Keratinocyte (primary cell): ENCODE measurements at regions not wholly inside any gene's neighbourhood (a gene's known extent, or its start where the extent isn't known, plus 50 kb on each side); places are given as distances from the start of the nearest gene placed in this dataset.
"Not testable (repeated sequence)": the region's sequence is repeated elsewhere in the genome, so short reads cannot be mapped to it uniquely, and the experiment has no call there.

Source experiments
- DNase-seq: peaks from one replicate; pipeline ENCODE4 v3.0.0-alpha.2; 2011; ENCODE audit warnings: low read depth, missing footprints, low spot score
- FAIRE-seq: peaks from 2 replicates; lab custom pipeline; 2011; peaks lifted over from hg19 to GRCh38; lab: Jason Lieb, UNC
- H2AFZ ChIP-seq: 2 replicates; pipeline ENCODE4 v1.6.0; 2012; ENCODE audit warnings: low read length, control low read depth, inconsistent platforms; ENCODE audit not compliant: control insufficient read depth
- H3K27ac ChIP-seq: 2 replicates; pipeline ENCODE4 v1.5.1; 2011; ENCODE audit warnings: low read length; ENCODE audit not compliant: control insufficient read depth, insufficient read depth
- H3K27me3 ChIP-seq: 3 replicates; pipeline ENCODE4 v1.6.0; 2011; ENCODE audit warnings: low read length; ENCODE audit not compliant: control insufficient read depth, insufficient read depth; ENCODE audit errors: extremely low read depth
- H3K36me3 ChIP-seq, 2 experiments: 2 replicates in 1 of 2; 3 replicates in 1 of 2; pipeline ENCODE4 v1.5.1; 2011; ENCODE audit warnings: low read length in 2 of 2, mild to moderate bottlenecking in 1 of 2; ENCODE audit not compliant: control insufficient read depth in 2 of 2, insufficient read depth in 2 of 2; ENCODE audit errors: extremely low read depth in 1 of 2
- H3K4me1 ChIP-seq: 3 replicates; pipeline ENCODE4 v1.5.1; 2011; ENCODE audit warnings: low read length; ENCODE audit not compliant: control insufficient read depth, insufficient read depth; ENCODE audit errors: extremely low read depth
- H3K4me2 ChIP-seq: 3 replicates; pipeline ENCODE4 v1.6.0; 2011; ENCODE audit warnings: low read depth, low read length; ENCODE audit not compliant: control insufficient read depth, insufficient read depth; ENCODE audit errors: extremely low read depth
- H3K4me3 ChIP-seq, 3 experiments: fragments of 200-600 bp in 1 of 3; sonication (generic) in 1 of 3; 2 replicates in 2 of 3; 3 replicates in 1 of 3; pipeline ENCODE4 v1.5.1; 2011 to 2016; ENCODE audit warnings: low read length in 3 of 3, mild to moderate bottlenecking in 3 of 3, control low read depth in 2 of 3, inconsistent platforms in 1 of 3, low read depth in 1 of 3, mixed read lengths in 1 of 3, mixed run types in 1 of 3, moderate library complexity in 1 of 3; ENCODE audit not compliant: control insufficient read depth in 2 of 3, insufficient read depth in 2 of 3; ENCODE audit errors: extremely low read depth in 1 of 3
- H3K79me2 ChIP-seq: 2 replicates; pipeline ENCODE4 v1.6.0; 2012; ENCODE audit warnings: low read length; ENCODE audit not compliant: control insufficient read depth, insufficient read depth
- H3K9ac ChIP-seq: 3 replicates; pipeline ENCODE4 v1.6.0; 2011; ENCODE audit warnings: low read length; ENCODE audit not compliant: control insufficient read depth, insufficient read depth; ENCODE audit errors: extremely low read depth
- H3K9me1 ChIP-seq: 3 replicates; pipeline ENCODE4 v1.6.0; 2011; ENCODE audit warnings: low read length; ENCODE audit not compliant: control insufficient read depth, insufficient read depth; ENCODE audit errors: extremely low read depth
- H3K9me3 ChIP-seq: 2 replicates; pipeline ENCODE4 v1.5.1; 2012; ENCODE audit warnings: low read depth, low read length; ENCODE audit not compliant: control insufficient read depth
- H4K20me1 ChIP-seq: 3 replicates; pipeline ENCODE4 v1.6.0; 2011; ENCODE audit warnings: low read length; ENCODE audit not compliant: control insufficient read depth, insufficient read depth; ENCODE audit errors: extremely low read depth
- CTCF ChIP-seq, 3 experiments: IDR thresholded peaks in 1 of 3; conservative IDR thresholded peaks in 1 of 3; optimal IDR thresholded peaks in 1 of 3; 2 replicates in 2 of 3; 3 replicates in 1 of 3; pipeline versions ENCODE3 to v1.5.1; 2011; ENCODE audit warnings: low read length in 3 of 3, mild to moderate bottlenecking in 3 of 3, moderate library complexity in 2 of 3, control low read depth in 1 of 3, inconsistent platforms in 1 of 3; ENCODE audit not compliant: insufficient read depth in 2 of 3; ENCODE audit errors: extremely low read depth in 1 of 3
- EZH2 ChIP-seq: IDR thresholded peaks from one replicate; pipeline ENCODE4 v1.6.1; 2012; ENCODE audit warnings: inconsistent platforms, mild to moderate bottlenecking, low read length, moderate library complexity
- dilution Hi-C: fragments of 300-500 bp; cut with MboI; formaldehyde crosslinking; loops from one replicate; pipeline ENCODE4 v1.7.0; 2020; ENCODE audit warnings: low sequenced_read_pairs; ENCODE audit not compliant: extremely low pct_ligation_motif_present

DNA sequence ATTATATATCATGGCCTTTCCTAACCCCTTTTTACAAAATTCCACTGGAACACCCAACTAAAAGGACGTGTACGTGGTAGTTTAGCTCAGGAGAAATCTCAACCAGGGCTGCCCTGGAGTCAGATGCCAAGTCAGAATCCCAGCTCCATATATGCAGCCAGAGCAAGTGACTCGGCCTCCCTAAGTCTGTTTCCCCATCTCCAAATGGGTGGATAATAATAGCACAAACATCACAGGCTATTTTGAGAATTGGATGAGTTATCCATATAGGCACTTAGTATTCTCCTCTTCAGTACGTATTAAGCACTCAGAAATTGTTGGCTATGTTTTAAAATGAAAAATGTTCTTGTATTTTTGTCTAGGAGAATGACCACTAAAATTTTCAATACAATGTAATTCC, 481.5 kb downstream of the CD109 start:
- no peaks in the 10 kb centered on the region for H3K9me3 ChIP-seq
- H3K9me1 ChIP-seq = no peaks in the 10 kb centered on the region
- H3K27ac ChIP-seq = no peak overlapping the region
- DNase-seq = no peak
- H3K4me3 ChIP-seq = no peak overlapping the region
- dilution Hi-C loops = no loop called here
- no peak overlapping the region for H2AFZ ChIP-seq
- no peaks in the 10 kb centered on the region for H3K27me3 ChIP-seq
- no peaks in the 10 kb centered on the region for H3K4me1 ChIP-seq
- no peak for TF ChIP-seq EZH2
- TF ChIP-seq CTCF (optimal IDR thresholded peaks at IDR 0.05 in 1 of 3, IDR thresholded peaks at IDR 0.05 in 1 of 3, conservative IDR thresholded peaks at IDR 0.05 in 1 of 3; ENCODE audit: extremely low read depth in 1 of 3, insufficient read depth in 2 of 3, low read length in 3 of 3) = no peak
- no peak overlapping the region for H3K4me2 ChIP-seq
- H3K9ac ChIP-seq = no peak overlapping the region
- no peaks in the 10 kb centered on the region for H4K20me1 ChIP-seq
- no peaks in the 10 kb centered on the region for H3K36me3 ChIP-seq
- no peaks in the 10 kb centered on the region for H3K79me2 ChIP-seq
- FAIRE-seq = no peak

GRCh38 chr6:74170550-74170949, 474.5 kb downstream of the CD109 start:
- H3K4me2 ChIP-seq, H3K36me3 ChIP-seq, FAIRE-seq, H2AFZ ChIP-seq, H3K27ac ChIP-seq, dilution Hi-C loops, H3K27me3 ChIP-seq, H3K9me3 ChIP-seq, H3K9me1 ChIP-seq, H3K79me2 ChIP-seq, H4K20me1 ChIP-seq, H3K4me1 ChIP-seq, H3K4me3 ChIP-seq, DNase-seq, H3K9ac ChIP-seq: not testable (repeated sequence)

GRCh38 chr6:74170118-74170517, 474.1 kb downstream of the CD109 start:
- no peak overlapping the region for H2AFZ ChIP-seq
- no peaks in the 10 kb centered on the region for H3K79me2 ChIP-seq
- H4K20me1 ChIP-seq = no peaks in the 10 kb centered on the region
- H3K27me3 ChIP-seq = no peaks in the 10 kb centered on the region
- no peaks in the 10 kb centered on the region for H3K36me3 ChIP-seq
- no peaks in the 10 kb centered on the region for H3K9me3 ChIP-seq
- no peak overlapping the region for H3K4me3 ChIP-seq
- no peaks in the 10 kb centered on the region for H3K4me1 ChIP-seq
- DNase-seq (peak; percentile 2), FAIRE-seq (peak; percentile 83)
- no peak overlapping the region for H3K27ac ChIP-seq
- dilution Hi-C loops = no loop called here
- TF ChIP-seq CTCF (optimal IDR thresholded peaks at IDR 0.05 in 1 of 3, IDR thresholded peaks at IDR 0.05 in 1 of 3, conservative IDR thresholded peaks at IDR 0.05 in 1 of 3; ENCODE audit: extremely low read depth in 1 of 3, insufficient read depth in 2 of 3, low read length in 3 of 3) = no peak
- no peak for TF ChIP-seq EZH2
- no peak overlapping the region for H3K4me2 ChIP-seq
- no peaks in the 10 kb centered on the region for H3K9me1 ChIP-seq
- H3K9ac ChIP-seq = no peak overlapping the region
